Dermis blood vessel endothelial cell (primary cell): ENCODE measurements at regions not wholly inside any gene's neighbourhood (a gene's known extent, or its start where the extent isn't known, plus 50 kb on each side); places are given as distances from the start of the nearest gene placed in this dataset.
"Not testable (repeated sequence)": the region's sequence is repeated elsewhere in the genome, so short reads cannot be mapped to it uniquely, and the experiment has no call there.

Experiments used
- DNase-seq: peaks from one replicate; pipeline ENCODE4 v3.0.0; 2010

DNA sequence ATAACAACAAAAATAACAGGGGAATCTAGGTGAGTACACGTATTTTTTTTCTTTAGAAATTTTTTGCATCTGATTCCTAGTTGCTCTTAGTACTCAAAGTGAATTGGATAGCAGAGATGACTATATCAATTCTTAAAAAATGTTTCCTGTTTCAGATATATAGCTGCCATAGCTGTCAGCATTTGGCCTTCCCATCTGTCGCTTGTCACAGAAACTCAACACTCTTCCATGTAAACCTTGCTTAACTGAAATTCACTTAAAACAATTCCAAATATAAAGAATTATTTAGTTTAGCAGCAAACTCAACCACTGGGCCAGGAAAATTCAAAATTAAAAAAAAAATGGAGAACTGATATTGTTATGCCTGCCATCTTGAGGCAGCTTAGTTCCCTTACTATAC is 807.5 kb downstream of the IGSF11 start:
- no peak for DNase-seq

- no peak for DNase-seq
Observed at GRCh38 chr3:118228151-118228550, 806.5 kb downstream of the IGSF11 start.

DNA sequence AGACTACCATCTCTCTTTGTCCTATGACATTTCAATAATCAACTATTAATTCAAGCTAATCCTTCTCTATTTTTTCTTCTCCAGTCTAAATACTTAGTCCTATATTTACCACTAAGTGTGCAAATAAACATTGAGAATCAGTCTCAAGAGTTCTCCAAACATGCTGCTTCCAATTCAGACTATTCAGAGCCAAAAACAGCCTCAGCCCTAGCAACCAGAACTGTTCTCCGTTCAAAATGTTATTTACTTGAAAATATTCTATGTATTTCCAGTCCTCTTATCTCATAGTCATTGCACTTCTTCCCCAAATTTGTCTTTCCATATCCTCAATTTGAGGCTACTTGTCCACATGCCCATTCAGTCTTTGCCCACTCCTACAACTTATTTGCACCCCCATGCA is 805.5 kb downstream of the IGSF11 start:
- no peak for DNase-seq

GRCh38 chr3:118231578-118231977 is 803.1 kb downstream of the IGSF11 start:
- no peak for DNase-seq

DNA sequence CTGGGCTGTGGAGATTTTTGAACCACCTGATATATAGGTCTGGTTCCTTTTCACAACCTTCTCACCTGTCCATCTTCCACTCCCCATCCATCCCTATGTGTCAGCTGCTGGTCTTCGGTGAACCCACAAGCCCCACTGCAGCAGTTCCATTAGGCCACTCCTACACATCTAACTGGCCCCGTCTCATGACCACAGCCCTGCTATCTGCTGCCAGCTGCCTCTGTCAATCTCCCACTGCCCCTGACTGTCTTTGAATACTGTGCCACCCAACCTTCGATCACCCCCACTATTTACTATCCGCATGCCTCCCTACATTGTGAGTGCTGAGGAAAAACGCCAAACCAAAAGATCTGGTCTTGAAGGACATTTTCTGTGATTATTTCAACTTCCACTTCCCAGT is 795.4 kb downstream of the IGSF11 start:
- DNase-seq: no peak

- DNase-seq: no peak
Observed at GRCh38 chr3:118244761-118245160, 789.9 kb downstream of the IGSF11 start.

GRCh38 chr3:118245312-118245711 is 789.3 kb downstream of the IGSF11 start:
- DNase-seq: no peak

DNA sequence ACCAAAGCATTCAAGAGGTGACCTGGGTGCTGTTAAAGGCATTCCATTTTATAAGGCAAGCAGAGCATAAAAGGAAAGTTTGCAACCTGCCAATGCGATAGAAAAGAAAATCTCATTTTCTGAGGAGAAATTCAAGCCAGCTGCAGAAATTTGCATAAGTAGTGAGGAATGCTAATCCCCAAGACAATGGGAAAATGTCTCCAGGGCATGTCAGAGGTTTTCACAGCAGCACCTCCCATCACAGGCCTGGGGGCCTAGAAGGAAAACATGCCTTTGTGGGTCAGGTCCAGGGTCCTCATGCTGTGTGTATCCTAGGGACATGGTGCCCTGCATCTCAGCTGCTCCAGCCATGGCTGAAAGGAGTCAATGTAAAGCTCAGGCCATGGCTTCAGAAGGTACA is 775.8 kb downstream of the IGSF11 start:
- not testable (repeated sequence) for DNase-seq

DNA sequence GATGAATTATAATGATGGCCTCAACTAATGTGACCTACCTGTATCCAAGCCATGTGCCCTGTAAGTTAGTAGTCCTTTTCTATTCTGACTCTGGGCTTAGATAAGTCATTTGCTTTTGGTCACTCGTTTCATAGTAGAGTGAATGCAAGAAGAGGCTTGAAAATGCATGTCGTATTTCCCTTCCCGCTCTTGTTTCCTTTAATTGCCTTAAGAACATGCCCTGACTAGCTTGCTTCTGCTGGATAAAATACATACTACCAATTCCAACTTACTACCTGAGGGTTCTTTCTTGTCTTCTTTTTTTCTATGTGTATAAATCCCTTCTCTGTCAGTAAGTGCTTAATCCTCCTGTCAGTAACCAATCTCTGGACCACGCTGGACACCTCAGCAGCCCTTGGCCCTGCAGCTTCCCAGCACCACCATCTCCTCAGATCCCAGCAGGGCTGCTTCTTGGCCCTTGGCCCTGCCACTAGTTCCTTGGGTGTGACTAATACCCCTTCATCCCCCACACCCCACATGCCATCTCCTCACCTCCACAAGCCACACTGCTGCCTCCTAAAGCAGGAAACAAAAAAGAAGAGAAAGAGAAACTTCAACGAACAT is 771.7 kb downstream of the IGSF11 start:
- DNase-seq: no peak

GRCh38 chr3:118267588-118267987 is 767.1 kb downstream of the IGSF11 start:
- DNase-seq: no peak

DNA sequence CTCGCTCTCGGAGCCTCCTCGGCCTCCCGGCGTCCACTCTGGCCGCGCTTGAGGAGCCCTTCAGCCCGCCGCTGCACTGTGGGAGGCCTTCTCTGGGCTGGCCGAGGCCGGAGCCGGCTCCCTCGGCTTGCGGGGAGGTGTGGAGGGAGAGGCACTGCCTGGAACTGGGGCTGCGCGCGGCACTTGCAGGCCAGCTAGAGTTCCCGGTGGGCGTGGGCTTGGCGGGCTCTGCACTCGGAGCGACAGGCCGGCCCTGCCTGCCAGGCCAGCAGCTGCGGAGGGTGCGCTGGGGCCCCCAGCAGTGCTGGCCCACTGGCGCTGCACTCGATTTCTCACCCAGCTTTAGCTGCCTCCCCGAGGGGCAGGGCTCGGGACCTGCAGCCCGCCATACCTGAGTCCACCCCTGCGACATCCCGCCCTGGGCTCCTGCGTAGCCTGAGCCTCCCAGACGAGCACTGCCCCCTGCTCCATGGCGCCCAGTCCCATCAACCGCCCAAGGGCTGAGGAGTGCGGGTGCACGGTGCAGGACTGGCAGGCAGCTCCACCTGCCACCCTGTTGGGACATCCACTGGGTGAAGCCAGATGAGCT is 765.0 kb downstream of the IGSF11 start:
- DNase-seq: no peak

DNA sequence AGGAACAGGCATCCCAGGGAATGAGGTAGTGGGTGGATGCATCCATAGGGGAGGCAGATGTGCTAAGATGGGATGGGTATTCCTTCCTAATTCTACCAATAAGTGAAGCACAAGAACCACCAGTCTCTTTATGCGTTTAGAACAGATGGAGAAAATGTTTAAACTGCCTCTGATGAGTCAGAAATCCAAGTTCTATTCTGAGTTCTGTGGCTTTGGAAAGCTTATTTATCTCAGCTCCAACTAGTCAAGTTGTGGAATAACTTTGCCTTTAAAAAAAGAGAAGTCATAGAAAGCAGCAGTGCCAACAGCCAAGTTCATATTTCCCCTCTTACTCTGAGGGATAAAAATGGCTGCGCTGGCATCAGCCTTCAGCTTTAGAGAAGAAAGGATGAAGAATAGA is 761.7 kb downstream of the IGSF11 start:
- no peak for DNase-seq

DNA sequence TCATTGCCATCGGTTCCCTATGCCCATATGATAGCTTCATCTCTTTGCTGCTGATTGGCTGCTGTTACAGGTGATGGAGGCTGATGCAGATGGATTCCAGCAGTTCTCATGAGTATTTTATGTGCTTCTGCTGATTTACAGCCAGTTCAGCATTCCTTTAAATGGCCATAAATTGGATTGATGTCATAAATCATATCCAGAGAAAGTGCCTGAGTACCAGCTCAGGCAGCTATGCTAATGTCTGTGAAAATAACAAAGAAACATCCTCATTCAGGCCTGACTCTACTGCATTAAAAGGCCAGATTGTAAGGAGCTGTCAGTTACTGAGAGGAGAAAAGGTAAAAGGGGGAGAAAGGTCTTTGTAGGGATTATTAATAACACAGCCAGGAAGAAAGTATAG is 756.8 kb downstream of the IGSF11 start:
- no peak for DNase-seq

DNA sequence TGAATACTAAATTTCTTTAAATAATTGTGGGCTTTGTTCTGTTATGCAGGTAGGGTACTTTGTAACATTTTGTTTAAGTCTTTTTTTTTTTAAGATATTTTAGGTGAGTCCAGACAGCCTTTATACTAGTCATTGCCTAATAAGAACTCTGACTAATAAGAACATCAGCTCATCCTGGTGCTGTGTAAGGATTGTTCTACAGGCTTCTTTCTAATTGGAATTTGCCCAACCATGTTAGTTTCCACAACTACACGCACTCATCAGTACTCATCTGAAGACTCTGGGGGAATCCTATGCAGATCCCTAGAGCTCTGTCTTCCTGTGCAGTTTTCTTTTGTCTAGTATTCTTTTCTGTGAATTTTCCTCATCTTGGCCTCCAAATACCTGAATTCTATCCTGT is 741.8 kb downstream of the IGSF11 start:
- no peak for DNase-seq

- no peak for DNase-seq
Observed at GRCh38 chr3:118298133-118298532, 736.5 kb downstream of the IGSF11 start.

DNA sequence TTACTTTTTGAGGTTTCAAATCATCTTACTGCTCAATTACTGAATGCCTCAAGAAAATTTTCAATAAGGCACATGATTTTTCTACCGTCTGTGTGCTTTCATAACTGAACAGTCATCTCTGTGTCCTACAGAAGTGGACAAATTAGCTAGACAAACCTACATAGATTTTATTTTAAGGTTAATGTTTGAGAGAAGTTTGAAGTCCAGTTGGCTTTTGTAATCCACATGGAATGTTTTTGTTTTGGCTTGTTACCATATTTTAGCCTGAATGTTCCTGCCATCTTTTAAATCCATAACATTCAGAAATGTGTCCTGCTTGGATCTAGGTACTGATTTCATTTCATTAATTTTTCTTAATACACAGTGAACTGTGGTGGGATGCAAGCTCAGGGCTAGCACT is 730.1 kb downstream of the IGSF11 start:
- no peak for DNase-seq

DNA sequence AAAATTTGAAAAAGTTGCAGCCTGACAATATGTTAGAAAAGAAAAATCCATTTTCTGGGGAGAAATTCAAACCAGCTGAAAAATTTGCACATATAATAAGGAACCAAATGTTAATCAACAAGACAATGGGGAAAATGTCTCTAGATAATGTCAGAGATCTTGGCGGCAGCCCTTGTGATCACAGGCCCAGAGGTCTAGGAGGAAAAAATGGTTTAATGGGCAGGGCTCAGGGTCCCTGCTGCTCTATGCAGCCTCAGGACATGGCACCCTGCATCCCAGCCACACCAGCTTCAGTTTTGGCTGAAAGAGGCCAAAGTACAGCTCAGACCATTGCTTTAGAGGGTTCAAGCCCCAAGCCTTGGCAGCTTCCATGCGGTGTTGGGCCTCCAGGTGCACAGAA is 701.9 kb downstream of the IGSF11 start:
- DNase-seq: no peak

- no peak for DNase-seq
Observed at GRCh38 chr3:118337649-118338048, 697.0 kb downstream of the IGSF11 start.

DNA sequence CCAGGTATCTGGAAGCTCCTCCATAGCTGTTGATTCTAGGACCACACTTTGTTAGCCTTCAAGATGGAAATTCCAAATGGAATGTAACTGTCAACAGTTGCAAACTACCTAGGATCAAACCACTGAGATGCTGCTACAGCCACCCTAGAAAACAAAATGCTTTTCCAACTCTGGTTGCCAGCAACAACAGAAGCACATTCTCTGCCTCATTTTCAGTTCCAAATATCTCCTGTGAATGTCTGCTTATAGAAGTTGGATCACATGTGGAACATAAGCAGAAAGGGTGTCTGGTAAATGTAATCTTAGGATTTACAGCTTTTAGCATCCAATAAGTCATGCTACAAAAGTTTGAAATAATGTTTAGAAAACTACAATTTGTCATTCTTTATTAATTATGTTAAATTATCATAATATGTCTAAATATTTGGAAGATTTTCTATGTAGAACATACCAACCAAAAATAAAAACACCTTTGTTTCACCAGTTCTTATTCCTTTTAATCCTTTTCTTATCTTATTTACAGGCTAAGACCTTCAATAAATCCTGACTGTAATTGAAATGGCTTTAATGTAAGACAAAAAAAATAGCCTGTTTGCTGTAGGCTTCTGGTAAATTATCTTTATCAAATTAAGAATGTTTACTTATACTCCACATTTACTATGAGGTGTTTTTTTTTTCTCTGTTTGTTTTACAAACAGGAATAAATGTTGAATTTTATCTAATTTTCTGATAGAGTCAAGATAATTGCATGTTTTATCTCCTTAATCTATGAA is 687.1 kb downstream of the IGSF11 start:
- DNase-seq: no peak

DNA sequence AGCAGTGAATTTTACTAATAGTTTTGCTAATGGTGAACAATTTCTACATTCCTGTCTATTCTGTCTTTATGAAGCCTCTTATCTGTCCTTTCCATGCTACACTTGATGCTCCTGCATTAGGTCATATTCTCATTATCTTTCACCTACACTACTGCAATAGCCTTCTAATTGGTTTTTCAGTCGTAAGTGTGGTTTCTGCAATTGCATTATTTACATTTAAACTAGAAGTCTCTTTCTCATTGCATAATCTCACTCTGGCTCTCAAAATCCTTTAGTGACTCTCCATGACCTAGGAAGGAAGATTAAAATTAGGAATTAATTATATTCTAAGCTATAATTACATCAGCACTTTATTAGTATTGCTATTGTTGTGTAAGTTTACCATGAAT is 686.5 kb downstream of the IGSF11 start:
- DNase-seq: no peak

DNA sequence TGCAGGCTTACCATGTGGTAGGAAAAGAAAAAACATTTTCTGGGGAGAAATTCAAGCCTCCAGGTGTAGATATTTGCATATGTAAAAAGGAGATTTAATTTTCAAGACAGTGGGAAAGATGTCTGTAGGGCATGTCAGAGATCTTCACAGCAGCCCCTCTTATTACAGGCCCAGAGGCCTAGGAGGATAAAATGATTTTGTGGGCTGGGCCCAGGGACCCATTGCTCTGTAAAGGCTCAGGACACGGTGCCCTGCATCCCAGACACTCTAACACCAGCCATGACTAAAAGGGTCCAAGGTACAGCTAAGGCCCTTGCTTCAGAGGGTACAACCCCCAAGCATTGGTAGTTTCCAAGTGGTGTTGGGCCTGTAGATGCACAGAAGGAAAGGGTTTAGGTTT is 680.1 kb downstream of the IGSF11 start:
- DNase-seq: no peak

DNA sequence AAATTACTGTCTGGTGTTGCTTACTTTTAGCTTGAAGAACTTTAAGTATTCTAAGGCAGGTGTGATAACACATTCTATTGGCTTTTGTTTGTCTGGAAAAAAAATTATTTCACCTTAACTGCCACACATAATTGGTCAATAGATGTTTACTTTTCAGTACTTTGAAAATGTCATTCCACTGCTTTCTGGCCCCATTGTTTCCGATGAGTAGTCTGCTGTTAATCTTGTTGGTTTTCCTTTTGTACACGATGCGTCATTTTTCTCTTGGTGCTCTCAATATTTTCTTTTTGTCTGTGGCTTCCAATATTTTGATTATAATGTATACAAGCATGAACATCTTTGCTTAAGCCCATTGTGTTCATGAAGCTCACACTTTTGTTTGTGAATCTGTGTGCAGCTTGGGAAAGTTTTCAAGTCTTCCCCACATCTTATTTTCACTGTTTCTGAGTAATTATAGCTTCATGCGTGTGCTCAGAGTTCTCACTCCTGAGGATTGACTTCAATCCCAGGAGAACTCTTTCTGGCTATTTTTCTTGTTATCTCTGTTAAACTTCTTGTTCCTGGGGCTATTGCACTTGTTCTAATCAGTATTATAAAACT is 664.7 kb downstream of the IGSF11 start:
- DNase-seq: no peak

DNA sequence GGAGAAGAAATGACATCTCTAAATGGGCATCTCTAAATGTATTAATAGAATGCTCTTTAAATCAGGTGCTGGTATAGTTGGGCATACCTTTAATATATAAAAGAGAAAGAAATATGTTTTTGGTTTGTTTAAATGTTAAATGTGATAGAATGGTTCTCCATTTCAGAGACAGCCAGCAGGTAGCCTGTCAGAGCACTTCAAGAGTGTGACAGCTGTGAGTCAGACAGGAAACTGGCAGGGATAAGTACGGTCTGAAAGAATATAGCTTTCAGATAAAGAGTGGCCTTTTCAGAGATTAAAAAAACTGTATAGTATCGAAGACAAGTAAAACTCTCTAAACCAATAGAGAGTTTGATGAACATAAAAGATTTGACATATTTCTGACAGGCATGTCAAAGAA is 654.1 kb downstream of the IGSF11 start:
- no peak for DNase-seq

GRCh38 chr3:118396491-118396890 is 638.2 kb downstream of the IGSF11 start:
- no peak for DNase-seq
